PC-9 (cell line): ENCODE measurements at regions not wholly inside any gene's neighbourhood (a gene's known extent, or its start where the extent isn't known, plus 50 kb on each side); places are given as distances from the start of the nearest gene placed in this dataset.

ENCODE experiments used
- BruUV-seq: library from RNA; stranded (reverse); fragments of 400-500 nt; replicated peaks from 2 replicates; lab custom pipeline; 2021; lab: Mats Ljungman, UMichigan
- CTCF ChIA-PET: fragments of 300-600 bp; sonication (Branson Sonifier 250); formaldehyde crosslinking; loops from one replicate; lab custom pipeline; 2022; ENCODE audit warnings: antibody characterized with exemption; lab: Charles Lee
- POLR2A ChIA-PET: fragments of 300-600 bp; sonication (Branson Sonifier 250); formaldehyde crosslinking; loops from one replicate; lab custom pipeline; 2022; ENCODE audit warnings: antibody characterized with exemption; ENCODE audit not compliant: unreplicated experiment; lab: Charles Lee
- DNase-seq, 2 experiments: peaks; one replicate each; pipeline versions ENCODE4 v3.0.0 to v3.0.0-alpha.2; 2015 to 2022; ENCODE audit warnings: mixed read lengths in 1 of 2
- H2AFZ ChIP-seq: fragments of 200-600 bp; sonication (generic); 2 replicates; pipeline ENCODE4 v1.8.1; 2017; ENCODE audit warnings: antibody characterized with exemption
- H3F3A ChIP-seq: fragments of 200-600 bp; sonication (generic); 2 replicates; pipeline ENCODE4 v1.8.1; 2017; ENCODE audit warnings: antibody characterized with exemption, mild to moderate bottlenecking, low read depth; ENCODE audit not compliant: insufficient read depth
- H3K27ac ChIP-seq: fragments of 200-600 bp; sonication (generic); 2 replicates; pipeline ENCODE4 v1.6.1; 2016; ENCODE audit warnings: mixed run types
- H3K27me3 ChIP-seq: fragments of 200-600 bp; sonication (generic); 2 replicates; pipeline ENCODE4 v1.6.1; 2016; ENCODE audit warnings: low read depth, mixed run types; ENCODE audit not compliant: insufficient read depth
- H3K36me3 ChIP-seq: fragments of 200-600 bp; sonication (generic); 2 replicates; pipeline ENCODE4 v1.6.1; 2016; ENCODE audit warnings: low read depth, mixed run types
- H3K4me1 ChIP-seq: fragments of 200-600 bp; sonication (generic); replicated peaks from 2 replicates; pipeline ENCODE4 v1.6.1; 2016; ENCODE audit warnings: mixed run types; ENCODE audit not compliant: insufficient read depth
- H3K4me2 ChIP-seq: fragments of 200-600 bp; sonication (generic); 2 replicates; pipeline ENCODE4 v1.6.1; 2017; ENCODE audit warnings: mixed run types
- H3K4me3 ChIP-seq: fragments of 200-600 bp; sonication (generic); 2 replicates; pipeline ENCODE4 v1.6.1; 2016; ENCODE audit warnings: mixed run types
- H3K79me2 ChIP-seq: fragments of 200-600 bp; sonication (generic); 2 replicates; pipeline ENCODE4 v1.6.1; 2017; ENCODE audit warnings: low read depth, mixed run types
- H3K9me2 ChIP-seq: fragments of 200-600 bp; sonication (generic); 2 replicates; pipeline ENCODE4 v1.8.1; 2017; ENCODE audit warnings: mild to moderate bottlenecking; ENCODE audit not compliant: insufficient read depth
- H3K9me3 ChIP-seq: fragments of 200-600 bp; sonication (generic); 2 replicates; pipeline ENCODE4 v1.8.1; 2016; ENCODE audit warnings: low read depth; ENCODE audit not compliant: insufficient read depth
- H4K20me1 ChIP-seq: fragments of 200-600 bp; sonication (generic); 2 replicates; pipeline ENCODE4 v1.8.1; 2017; ENCODE audit not compliant: insufficient read depth
- EZH2 ChIP-seq: fragments of 200-600 bp; sonication (generic); IDR thresholded peaks from 2 replicates; pipeline ENCODE4 v1.8.0; 2017; ENCODE audit warnings: antibody characterized with exemption, low read depth
- intact Hi-C: fragments of 100-400 bp; cut with micrococcal nuclease; formaldehyde crosslinking; loops from one replicate; pipeline ENCODE4 v1.10.0; 2022; ENCODE audit not compliant: unreplicated experiment
- TF ChIP-seq, protein P1 (sequence below): fragments of 200-600 bp; sonication (generic); conservative IDR thresholded peaks from 2 replicates; pipeline ENCODE4 v1.6.1; 2017; ENCODE audit warnings: mixed run types, antibody characterized with exemption, mild to moderate bottlenecking, moderate library complexity

DNA sequence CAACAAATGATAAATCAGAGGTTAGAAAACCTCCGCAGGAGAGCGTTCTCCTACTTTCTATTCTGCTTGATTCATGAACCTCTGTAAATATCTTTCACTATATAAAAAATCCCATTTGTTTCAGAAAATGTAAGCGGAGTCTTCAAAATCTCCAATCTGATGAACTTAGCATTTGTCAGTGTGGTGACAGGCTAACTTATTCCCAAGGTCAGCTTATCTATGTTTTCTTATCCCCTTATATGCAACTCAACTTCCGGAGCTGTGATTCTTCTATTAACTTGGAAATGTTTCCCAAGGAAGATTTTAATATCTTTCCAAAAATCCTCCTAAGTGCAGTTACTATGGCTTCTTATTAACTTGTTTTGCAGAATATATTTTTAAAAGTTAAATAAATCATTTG, 87.5 kb upstream of the C1QTNF7 start:
- no peak overlapping the region for H3K4me3 ChIP-seq
- DNase-seq, result no peak
- CTCF ChIA-PET, result no interaction called here
- H3K79me2 ChIP-seq, result no peaks in the 10 kb centered on the region
- no peaks in the 10 kb centered on the region for H3K9me2 ChIP-seq
- POLR2A ChIA-PET, result no interaction called here
- H3K36me3 ChIP-seq, result no peaks in the 10 kb centered on the region
- no peaks in the 10 kb centered on the region for H4K20me1 ChIP-seq
- no peak overlapping the region for H3K27ac ChIP-seq
- no peak overlapping the region for H3K4me2 ChIP-seq
- intact Hi-C loops, result no loop called here
- H3K27me3 ChIP-seq, result no peaks in the 10 kb centered on the region
- H3K4me1 ChIP-seq, result no peaks in the 10 kb centered on the region
- no peak for TF ChIP-seq EZH2
- TF ChIP-seq, protein P1, sequence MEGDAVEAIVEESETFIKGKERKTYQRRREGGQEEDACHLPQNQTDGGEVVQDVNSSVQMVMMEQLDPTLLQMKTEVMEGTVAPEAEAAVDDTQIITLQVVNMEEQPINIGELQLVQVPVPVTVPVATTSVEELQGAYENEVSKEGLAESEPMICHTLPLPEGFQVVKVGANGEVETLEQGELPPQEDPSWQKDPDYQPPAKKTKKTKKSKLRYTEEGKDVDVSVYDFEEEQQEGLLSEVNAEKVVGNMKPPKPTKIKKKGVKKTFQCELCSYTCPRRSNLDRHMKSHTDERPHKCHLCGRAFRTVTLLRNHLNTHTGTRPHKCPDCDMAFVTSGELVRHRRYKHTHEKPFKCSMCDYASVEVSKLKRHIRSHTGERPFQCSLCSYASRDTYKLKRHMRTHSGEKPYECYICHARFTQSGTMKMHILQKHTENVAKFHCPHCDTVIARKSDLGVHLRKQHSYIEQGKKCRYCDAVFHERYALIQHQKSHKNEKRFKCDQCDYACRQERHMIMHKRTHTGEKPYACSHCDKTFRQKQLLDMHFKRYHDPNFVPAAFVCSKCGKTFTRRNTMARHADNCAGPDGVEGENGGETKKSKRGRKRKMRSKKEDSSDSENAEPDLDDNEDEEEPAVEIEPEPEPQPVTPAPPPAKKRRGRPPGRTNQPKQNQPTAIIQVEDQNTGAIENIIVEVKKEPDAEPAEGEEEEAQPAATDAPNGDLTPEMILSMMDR, result no peak
- H2AFZ ChIP-seq, result no peak overlapping the region
- no peaks in the 10 kb centered on the region for H3K9me3 ChIP-seq
- H3F3A ChIP-seq, result no peaks in the 10 kb centered on the region
- BruUV-seq, result no TSS peak

- TF ChIP-seq, protein P1, result no peak
- intact Hi-C loops, result no loop called here
These were observed 86.7 kb upstream of the C1QTNF7 start for GRCh38 chr4:15340902-15341732.

DNA sequence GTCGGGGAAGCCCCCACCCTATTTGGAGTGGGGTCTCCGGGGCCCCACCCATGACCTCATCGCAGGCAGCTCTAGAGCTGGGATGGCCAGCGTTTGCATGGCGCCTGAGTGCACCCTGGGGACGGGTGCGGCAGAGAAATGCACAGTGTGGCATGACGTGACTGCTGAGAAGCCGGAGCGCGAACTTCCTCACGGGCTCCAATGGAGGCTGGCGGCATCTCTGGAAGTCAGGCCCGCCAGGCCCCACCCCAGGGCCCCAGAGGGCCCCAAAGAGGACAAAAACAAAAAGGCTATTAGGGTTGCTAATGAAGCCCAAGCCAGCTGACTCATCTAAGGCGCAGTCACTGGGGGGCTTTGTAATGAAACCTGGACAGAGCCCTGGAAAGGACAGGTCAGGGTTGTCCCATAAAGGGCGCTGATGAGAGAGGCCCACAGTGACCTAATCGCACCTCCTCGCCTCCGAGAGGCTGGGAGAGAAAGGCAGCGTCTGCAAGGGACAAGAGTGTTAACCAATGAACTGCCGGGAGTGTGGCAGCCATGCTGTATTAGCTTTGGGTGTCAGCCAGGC, 86.0 kb upstream of the C1QTNF7 start:
- Histone ChIP-seq H3K36me3 (no peaks in the 10 kb centered on the region), H3K4me2 (no peak overlapping the region), H3K9me3 (no peaks in the 10 kb centered on the region), H3K27ac (no peak overlapping the region), H3K9me2 (no peaks in the 10 kb centered on the region), H4K20me1 (no peaks in the 10 kb centered on the region), H3K4me3 (no peak overlapping the region), H3K79me2 (no peaks in the 10 kb centered on the region), H3F3A (no peaks in the 10 kb centered on the region), H2AFZ (no peak overlapping the region), H3K4me1 (no peaks in the 10 kb centered on the region), H3K27me3 (no peaks in the 10 kb centered on the region)
- TF ChIP-seq, protein P1, result no peak
- no peak for TF ChIP-seq EZH2
- ChIA-PET POLR2A (no interaction called here), CTCF (no interaction called here)
- DNase-seq, result no peak
- BruUV-seq, result no TSS peak
- intact Hi-C loops, result no loop called here

More at GRCh38 chr4:15340902-15341732, 86.7 kb upstream of the C1QTNF7 start:
- Histone ChIP-seq H3K36me3 (no peaks in the 10 kb centered on the region), H3K4me1 (no peaks in the 10 kb centered on the region), H3K4me3 (no peak overlapping the region), H3K4me2 (no peak overlapping the region), H3F3A (no peaks in the 10 kb centered on the region), H3K27ac (no peak overlapping the region), H2AFZ (no peak overlapping the region), H3K9me2 (no peaks in the 10 kb centered on the region), H3K79me2 (no peaks in the 10 kb centered on the region), H3K9me3 (no peaks in the 10 kb centered on the region), H3K27me3 (no peaks in the 10 kb centered on the region), H4K20me1 (no peaks in the 10 kb centered on the region)
- ChIA-PET CTCF (no interaction called here), POLR2A (no interaction called here)
- no TSS peak for BruUV-seq
- DNase-seq, result no peak
